Ovary (tissue), 7 donors: ENCODE measurements at regions not wholly inside any gene's neighbourhood (a gene's known extent, or its start where the extent isn't known, plus 50 kb on each side); places are given as distances from the start of the nearest gene placed in this dataset.
"Not testable (repeated sequence)": the region's sequence is repeated elsewhere in the genome, so short reads cannot be mapped to it uniquely, and the experiment has no call there.

Source experiments
- DNase-seq, 5 donors: peaks; one replicate each; pipeline ENCODE4 v3.0.0-alpha.2; 2019 to 2020
- H3K27ac ChIP-seq, 2 donors: fragments of 200-600 bp; one replicate each; pipeline versions ENCODE4 v1.5.1 to v1.8.0; 2019 to 2022
- H3K27me3 ChIP-seq: fragments of 200-600 bp; one replicate; pipeline ENCODE4 v1.8.0; 2022
- H3K36me3 ChIP-seq: fragments of 200-600 bp; sonication (generic); one replicate; pipeline ENCODE4 v1.5.1; 2019
- H3K4me1 ChIP-seq: one replicate; pipeline ENCODE4 v1.8.1; 2013; ENCODE audit warnings: mild to moderate bottlenecking, moderate library complexity; ENCODE audit not compliant: insufficient read depth
- H3K4me3 ChIP-seq: fragments of 200-600 bp; sonication (generic); one replicate; pipeline ENCODE4 v1.5.1; 2017
- H3K9me3 ChIP-seq, 2 donors: fragments of 200-600 bp in 1 of 2; sonication (generic) in 1 of 2; one replicate each; pipeline versions ENCODE4 v1.5.1 to v1.8.1; 2013 to 2019; ENCODE audit warnings: mild to moderate bottlenecking in 1 of 2, moderate library complexity in 1 of 2
- CTCF ChIP-seq, 3 donors: fragments of 450-650 bp in 2 of 3; fragments of 200-600 bp in 1 of 3; IDR thresholded peaks; one replicate each; pipeline versions ENCODE4 v1.5.1 to v1.8.0; 2016 to 2022; ENCODE audit warnings: antibody characterized with exemption in 3 of 3, mild to moderate bottlenecking in 1 of 3
- EP300 ChIP-seq: sonication (generic); formaldehyde crosslinking; IDR thresholded peaks from one replicate; pipeline ENCODE4 v1.6.1; 2017; ENCODE audit warnings: antibody characterized with exemption
- POLR2A ChIP-seq: fragments of 450-650 bp; IDR thresholded peaks from one replicate; pipeline ENCODE4 v1.6.1; 2017; ENCODE audit warnings: antibody characterized with exemption, mild to moderate bottlenecking, moderate library complexity
- WGBS, 3 donors: extraction: QIAGEN DNeasy Blood & Tissue Kit in 1 of 3; methylation state at CpG; one replicate each; pipeline versions ENCODE4 v1.1.5 to v1.1.7; 2013 to 2017; 5-methylcytosine and 5-hydroxymethylcytosine counted together
- intact Hi-C, 4 donors: fragments of 100-400 bp; cut with DNase I; formaldehyde crosslinking; loops; one replicate each; pipeline versions ENCODE4 v1.11.0 to v1.15.1; 2022 to 2023
- donor health status: DM: no; HTN: no; CAD: no; lungs with moderate emphysema.
- donor health status: DM: no; HTN: no; CAD: no.
- donor health status: Bipolar disorder and iron deficiency.
- donor health status: DM: no; HTN: no; CAD: no.
- donor health status: DM: yes; HTN: yes; CAD: no.

DNA sequence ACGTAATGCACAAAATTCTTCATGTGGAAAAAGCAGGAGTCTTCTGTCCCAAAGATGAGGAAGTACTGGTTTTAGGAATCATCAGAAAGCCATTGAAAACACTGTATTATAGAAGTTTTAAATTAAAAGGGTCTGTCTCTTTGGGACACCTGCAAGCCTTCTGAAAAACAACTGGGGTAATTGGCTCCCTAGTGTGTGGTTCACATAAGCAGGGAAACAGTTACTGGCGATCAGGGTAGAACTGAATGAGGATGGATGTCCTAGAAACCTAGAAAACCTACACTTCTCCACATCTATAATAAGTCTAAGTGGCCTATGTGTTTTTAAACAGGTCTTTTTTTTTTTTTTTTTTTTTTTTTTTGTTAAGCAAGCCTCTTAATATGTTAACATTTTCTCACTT, 945.5 kb upstream of the PCDH10 start:
- WGBS, 3 donors: 70 to 78% (median 77%) methylated on average over 2 of the region's 2 CpGs
- intact Hi-C loops: no loop called here
- no peak overlapping the region for H3K4me3 ChIP-seq

GRCh38 chr4:132214519-132214918, 934.6 kb upstream of the PCDH10 start:
- Histone ChIP-seq H3K36me3 (no peaks in the 10 kb centered on the region), H3K27me3 (no peaks in the 10 kb centered on the region), H3K27ac (no peak overlapping the region), H3K4me1 (no peaks in the 10 kb centered on the region), H3K9me3 (no peaks in the 10 kb centered on the region), H3K4me3 (no peak overlapping the region)
- 77 to 85% (median 78%) methylated on average over 2 of the region's 2 CpGs for WGBS, 3 donors
- intact Hi-C loops: no loop called here
- DNase-seq: no peak
- no peak for TF ChIP-seq EP300
- TF ChIP-seq POLR2A: no peak
- TF ChIP-seq CTCF (IDR thresholded peaks at IDR 0.05): no peak

More for the DNA sequence above, 945.5 kb upstream of the PCDH10 start:
- no peak overlapping the region for H3K27ac ChIP-seq
- H3K27me3 ChIP-seq: no peaks in the 10 kb centered on the region
- no peaks in the 10 kb centered on the region for H3K4me1 ChIP-seq
- TF ChIP-seq EP300 (no peak), POLR2A (no peak), CTCF (IDR thresholded peaks at IDR 0.05) (no peak)
- no peak for DNase-seq
- H3K36me3 ChIP-seq: no peaks in the 10 kb centered on the region
- no peaks in the 10 kb centered on the region for H3K9me3 ChIP-seq

DNA sequence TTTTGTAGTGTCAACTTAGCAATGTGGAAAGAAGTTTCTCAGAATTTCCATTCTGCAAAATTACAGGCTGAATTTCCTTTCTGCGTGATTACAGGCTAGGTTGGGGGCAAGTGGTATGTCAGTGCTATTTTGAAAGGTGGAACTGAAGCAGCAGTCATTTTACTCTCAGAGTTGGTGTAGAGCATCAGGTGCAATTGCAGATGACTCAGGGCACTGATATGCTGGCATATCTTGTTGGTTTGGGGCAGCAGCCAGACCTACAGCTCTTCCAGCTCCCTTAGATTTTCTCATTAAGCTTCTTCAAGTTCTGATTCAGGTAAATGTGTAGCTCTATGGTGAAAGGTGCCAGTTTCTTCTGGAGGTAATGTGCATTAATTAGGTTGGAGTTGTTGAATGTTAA, 930.7 kb upstream of the PCDH10 start:
- Histone ChIP-seq H3K4me1 (no peaks in the 10 kb centered on the region), H3K36me3 (no peaks in the 10 kb centered on the region), H3K27me3 (no peaks in the 10 kb centered on the region), H3K27ac (no peak overlapping the region), H3K9me3 (no peaks in the 10 kb centered on the region), H3K4me3 (no peak overlapping the region)
- 83 to 97% (median 89%) methylated on average over 1 of the region's 1 CpG for WGBS, 3 donors
- intact Hi-C loops: no loop called here
- DNase-seq: no peak
- TF ChIP-seq CTCF (IDR thresholded peaks at IDR 0.05) (no peak), EP300 (no peak), POLR2A (no peak)

GRCh38 chr4:132227151-132227856, 921.8 kb upstream of the PCDH10 start:
- no peak for DNase-seq
- Histone ChIP-seq H3K36me3 (no peaks in the 10 kb centered on the region), H3K9me3 (peaks cover 0 to 3% of the 10 kb centered on the region in 2 donors), H3K27ac (no peak overlapping the region), H3K4me3 (no peak overlapping the region), H3K27me3 (no peaks in the 10 kb centered on the region), H3K4me1 (no peaks in the 10 kb centered on the region)
- intact Hi-C loops: no loop called here
- no peak for TF ChIP-seq CTCF (IDR thresholded peaks at IDR 0.05)
- no peak for TF ChIP-seq EP300
- no peak for TF ChIP-seq POLR2A
- WGBS, 3 donors: 72 to 89% (median 89%) methylated on average over 9 of the region's 9 CpGs

- H3K27me3 ChIP-seq, H3K4me3 ChIP-seq, intact Hi-C loops, DNase-seq, H3K36me3 ChIP-seq, H3K9me3 ChIP-seq, H3K4me1 ChIP-seq, H3K27ac ChIP-seq: not testable (repeated sequence)
- WGBS, 3 donors: 70 to 77% (median 77%) methylated on average over 11 of the region's 11 CpGs
These were observed 921.3 kb upstream of the PCDH10 start for GRCh38 chr4:132227857-132228165.
